SIG-M5 treated with dmso at 0.1 percent for 504 hours (cell line): ENCODE measurements at regions not wholly inside any gene's neighbourhood (a gene's known extent, or its start where the extent isn't known, plus 50 kb on each side); places are given as distances from the start of the nearest gene placed in this dataset.
"Not testable (repeated sequence)": the region's sequence is repeated elsewhere in the genome, so short reads cannot be mapped to it uniquely, and the experiment has no call there.

ENCODE experiments used
- DNase-seq: peaks from one replicate; lab custom pipeline; 2025; ENCODE audit not compliant: unreplicated experiment; lab: John Stamatoyannopoulos, UW

DNA sequence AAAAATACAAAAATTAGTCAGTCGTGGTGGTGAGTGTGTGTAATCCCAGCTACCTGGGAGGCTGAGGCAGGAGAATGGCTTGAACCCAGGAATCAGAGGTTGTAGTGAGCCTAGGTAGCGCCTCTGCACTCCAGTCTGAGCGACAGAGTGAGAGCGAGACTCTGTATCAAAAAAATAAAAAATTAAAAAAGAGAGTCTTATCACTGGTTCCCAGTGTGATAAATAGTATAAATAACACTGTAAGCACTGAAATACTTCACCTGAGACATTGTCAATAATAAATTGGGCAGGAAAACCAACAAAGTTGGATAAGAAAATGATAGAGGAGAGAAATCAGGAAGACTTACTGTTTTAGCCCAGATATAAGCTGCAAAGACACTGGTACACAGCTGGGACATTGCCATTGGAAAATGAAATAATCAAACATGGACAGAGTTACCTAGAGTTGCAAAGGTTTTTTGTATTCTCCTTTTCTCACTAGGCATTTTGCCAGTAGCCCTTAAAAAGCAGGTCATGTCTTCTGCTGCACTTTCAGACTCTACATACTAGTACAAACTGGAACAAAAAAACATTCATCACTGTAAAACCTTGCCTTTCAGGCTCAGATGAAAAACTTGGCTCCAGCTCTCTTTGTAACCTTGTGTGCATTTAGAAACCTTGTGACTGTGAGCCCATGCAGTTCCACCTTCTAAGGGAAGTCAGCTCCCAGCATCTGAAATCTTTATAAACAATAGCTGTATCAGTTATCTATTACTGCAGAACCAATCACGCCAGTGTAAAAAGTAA, 55.0 kb upstream of the PPP1R2C start:
- no peak for DNase-seq

DNA sequence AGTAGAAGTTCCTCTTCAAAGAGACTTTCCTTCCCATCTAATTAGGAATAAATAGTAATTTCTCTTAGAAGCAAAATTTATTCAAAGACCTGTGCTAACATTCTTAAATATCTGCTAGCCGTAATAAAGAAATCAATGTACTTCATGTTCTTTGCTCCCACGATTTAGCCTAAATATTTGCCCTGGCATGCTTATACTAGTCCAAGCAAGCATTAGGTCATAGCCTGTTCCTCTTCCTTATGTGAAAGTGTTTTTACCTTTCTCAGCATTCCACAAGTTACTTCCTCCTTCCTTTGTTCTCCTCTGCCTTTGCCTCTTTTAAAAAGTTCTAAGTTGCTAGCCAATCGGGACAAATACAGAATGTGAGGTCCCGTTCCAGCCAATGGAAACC, 55.6 kb upstream of the PPP1R2C start:
- not testable (repeated sequence) for DNase-seq

GRCh38 chrX:42837101-42837726, 59.3 kb upstream of the PPP1R2C start:
- no peak for DNase-seq

- DNase-seq: no peak
Measured at GRCh38 chrX:42837747-42838146, 59.8 kb upstream of the PPP1R2C start.

DNA sequence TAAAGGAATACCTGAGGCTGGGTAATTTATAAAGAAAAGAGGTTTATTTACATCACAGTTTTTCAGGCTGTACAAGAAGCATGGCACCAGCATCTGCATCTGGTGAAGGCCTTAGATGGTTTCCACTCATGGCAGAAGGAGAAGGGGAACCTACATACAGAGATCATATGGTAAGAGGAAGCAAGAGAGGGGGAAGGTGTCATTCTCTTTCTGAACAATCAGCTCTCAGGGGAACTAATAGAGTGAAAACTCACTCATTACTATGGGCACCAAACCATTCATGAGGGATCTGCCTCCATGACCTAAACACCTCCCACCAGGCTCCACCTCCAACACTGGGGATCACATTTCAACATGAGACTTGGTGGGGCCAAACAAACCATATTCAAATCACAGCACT, 61.7 kb upstream of the PPP1R2C start:
- DNase-seq: no peak

- no peak for DNase-seq
Measured at GRCh38 chrX:42846741-42847140, 68.8 kb upstream of the PPP1R2C start.

- no peak for DNase-seq
Measured at GRCh38 chrX:42855259-42855658, 77.3 kb upstream of the PPP1R2C start.

- DNase-seq: no peak
Measured at GRCh38 chrX:42857766-42858165, 79.8 kb upstream of the PPP1R2C start.

GRCh38 chrX:42869011-42869410, 91.0 kb upstream of the PPP1R2C start:
- no peak for DNase-seq

DNA sequence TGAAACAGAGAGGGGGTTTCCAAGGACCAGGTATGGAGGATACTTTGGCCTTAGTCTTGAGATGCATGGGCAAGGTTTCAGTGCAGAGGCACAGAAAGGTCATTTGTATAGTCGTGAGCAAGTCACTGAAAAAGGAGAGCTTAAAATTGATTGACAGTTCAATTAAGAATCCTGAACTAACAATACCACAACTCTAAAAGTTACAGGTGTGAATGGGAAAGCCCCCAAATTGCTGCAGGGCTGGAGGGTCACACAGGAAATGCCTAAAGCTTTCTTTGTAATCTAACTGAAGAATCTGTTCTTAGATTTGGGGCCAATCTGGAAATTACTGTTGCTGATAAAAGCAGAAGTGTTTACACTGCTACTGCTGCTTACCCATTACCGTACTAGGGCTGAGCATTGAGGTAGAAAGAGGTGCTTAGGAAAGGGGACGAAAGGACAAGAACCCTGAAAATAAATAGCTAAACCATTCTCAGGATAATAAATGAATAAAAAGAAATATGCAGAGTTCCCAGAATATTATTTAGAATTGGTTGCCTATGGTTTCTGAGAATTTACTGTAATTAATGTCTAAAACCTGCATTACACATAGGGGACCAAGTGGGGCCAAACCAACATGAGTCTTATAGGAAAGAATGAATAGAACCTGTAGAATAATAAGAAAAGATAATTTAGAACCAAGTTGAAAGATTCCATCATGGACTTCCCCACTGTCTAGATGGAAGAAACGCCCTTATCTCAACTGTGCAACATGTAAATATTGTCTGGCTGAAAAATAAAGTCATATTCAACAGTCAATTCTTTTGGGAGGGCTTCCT, 91.9 kb upstream of the PPP1R2C start:
- DNase-seq: no peak

- no peak for DNase-seq
Measured at GRCh38 chrX:42886519-42886918, 108.6 kb upstream of the PPP1R2C start.

GRCh38 chrX:42900947-42901346, 123.0 kb upstream of the PPP1R2C start:
- DNase-seq: no peak

- DNase-seq: no peak
Measured at GRCh38 chrX:42902513-42902912, 124.5 kb upstream of the PPP1R2C start.

DNA sequence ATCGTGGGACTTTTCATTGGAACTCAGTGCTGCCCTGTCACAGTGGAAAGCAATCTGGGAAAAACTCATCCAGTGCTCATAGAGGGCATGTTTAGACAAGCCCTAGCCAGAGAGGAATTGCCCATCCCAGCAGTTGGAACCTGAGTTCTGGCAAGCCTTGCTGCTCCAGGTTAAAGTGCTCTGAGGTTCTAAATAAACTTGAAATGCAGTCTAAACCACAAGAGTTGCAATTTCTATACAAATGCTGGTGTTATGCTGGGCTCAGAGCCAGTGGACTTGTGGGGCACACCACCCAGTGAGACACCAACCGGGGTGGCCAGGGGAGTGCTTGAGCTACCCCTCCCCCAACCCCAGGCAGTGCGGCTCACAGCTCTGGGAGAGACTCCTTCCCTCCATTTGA, 142.8 kb upstream of the PPP1R2C start:
- no peak for DNase-seq

DNA sequence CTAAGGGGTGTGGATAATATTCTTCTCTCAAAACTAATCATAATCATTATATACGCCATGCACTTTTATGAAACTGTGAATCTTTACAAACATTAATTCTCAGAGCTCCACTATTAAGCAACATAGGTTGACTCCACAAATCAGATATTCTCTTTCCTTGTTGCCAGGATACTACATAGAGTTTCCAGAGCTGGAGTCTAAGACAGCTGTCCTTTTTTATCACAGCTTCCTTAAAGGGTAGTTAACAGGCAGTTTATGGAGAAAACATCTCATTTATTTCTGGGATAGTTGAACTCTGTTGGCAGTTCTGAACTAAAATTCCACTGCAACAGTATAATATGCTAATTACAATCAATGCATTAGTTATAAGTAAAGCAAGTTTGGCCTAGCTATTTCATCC, 152.1 kb upstream of the PPP1R2C start:
- no peak for DNase-seq

- no peak for DNase-seq
Measured at GRCh38 chrX:42930951-42931350, 153.0 kb upstream of the PPP1R2C start.

GRCh38 chrX:42933187-42933586, 155.2 kb upstream of the PPP1R2C start:
- DNase-seq: no peak

DNA sequence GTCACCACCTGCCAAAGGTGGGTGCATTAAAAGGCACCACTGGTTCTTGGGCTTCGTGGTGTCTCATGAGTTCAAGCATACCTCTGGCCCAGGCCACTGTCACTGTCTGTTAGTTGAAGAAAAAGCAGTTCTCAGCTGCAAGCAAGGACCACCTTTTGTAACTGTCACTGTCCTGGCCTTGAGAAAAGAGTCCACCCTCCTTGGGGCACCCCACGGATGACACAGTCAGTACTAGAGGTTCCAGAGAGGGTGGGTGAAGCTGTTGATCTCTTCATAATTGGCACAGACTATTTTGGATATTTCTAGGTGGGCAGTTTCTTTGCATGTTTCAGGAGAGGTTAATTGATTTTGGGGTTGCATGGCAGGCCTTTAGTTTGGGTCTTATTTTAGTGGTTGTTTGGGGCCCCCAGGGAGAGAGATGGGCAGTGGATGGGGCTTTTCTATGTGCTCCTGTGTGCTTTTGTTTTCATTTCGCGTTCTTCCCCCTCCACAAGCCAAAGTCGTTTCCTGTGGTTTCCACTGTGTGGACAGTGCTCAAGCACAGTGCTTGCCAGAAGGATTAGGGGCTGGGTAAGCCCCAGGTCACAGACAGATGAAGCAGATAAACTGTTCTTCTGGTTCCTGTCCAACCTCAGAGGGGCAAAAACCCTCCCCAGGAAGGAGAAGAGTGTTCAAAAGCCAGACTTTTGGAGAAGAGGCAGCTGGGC, 156.2 kb upstream of the PPP1R2C start:
- no peak for DNase-seq

- no peak for DNase-seq
Measured at GRCh38 chrX:42941671-42942070, 163.7 kb upstream of the PPP1R2C start.

DNA sequence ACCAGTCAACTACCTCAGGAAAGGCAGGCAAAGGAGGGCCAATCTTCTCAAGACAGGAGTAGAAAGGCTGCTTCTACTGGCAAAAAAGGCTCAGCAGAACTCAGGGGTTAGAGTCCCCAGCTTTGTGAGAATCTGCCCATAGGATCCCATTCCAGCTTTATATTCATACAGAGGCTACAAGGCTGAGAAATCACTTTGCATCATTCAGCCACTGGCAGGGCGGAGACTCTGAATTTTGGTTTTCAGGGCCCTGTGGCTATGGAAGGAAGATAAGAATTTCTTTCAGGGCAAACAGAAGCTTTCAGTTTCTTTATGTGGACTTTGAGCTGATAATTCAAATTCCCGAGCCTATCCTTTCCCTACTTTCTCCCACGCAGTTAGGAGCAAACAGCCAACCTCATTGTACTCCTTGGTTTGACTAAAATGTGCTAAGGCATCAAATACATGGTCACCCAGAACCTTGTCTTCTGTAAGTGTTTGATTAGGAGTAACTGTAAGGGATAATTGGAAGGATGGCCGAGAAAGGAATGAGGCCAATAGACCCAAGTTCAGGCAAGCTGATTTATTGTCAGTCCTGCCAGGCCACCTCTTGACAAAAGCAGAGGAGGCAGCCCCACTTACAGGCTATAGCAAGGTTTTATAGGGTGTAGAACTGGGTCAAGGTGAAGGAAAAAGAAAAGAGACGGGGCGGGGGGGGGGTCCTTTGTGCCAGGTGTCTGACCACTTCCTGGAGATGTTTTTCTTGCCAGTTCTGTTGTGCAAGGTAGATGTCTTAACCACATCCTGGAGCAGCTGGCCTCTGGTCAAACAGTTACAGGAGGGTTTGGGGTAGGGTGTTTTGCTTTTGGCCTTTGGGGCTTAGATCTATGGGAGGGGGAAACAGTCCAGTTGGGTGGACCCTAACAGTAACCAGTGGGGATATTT, 165.3 kb upstream of the PPP1R2C start:
- no peak for DNase-seq
